Stomach (tissue), 8 donors: ENCODE measurements at regions not wholly inside any gene's neighbourhood (a gene's known extent, or its start where the extent isn't known, plus 50 kb on each side); places are given as distances from the start of the nearest gene placed in this dataset.

Experiments
- DNase-seq, 2 donors: peaks; one replicate each; pipeline versions ENCODE4 v3.0.0 to v3.0.0-alpha.2; 2013 to 2019
- H3K27ac ChIP-seq, 5 donors: fragments of 200-600 bp in 4 of 5; sonication (generic) in 4 of 5; one replicate each; pipeline ENCODE4 v1.5.1; 2013 to 2019; ENCODE audit warnings: mild to moderate bottlenecking in 1 of 5, moderate library complexity in 1 of 5
- H3K27me3 ChIP-seq, 3 donors: fragments of 200-600 bp; sonication (generic); one replicate each; pipeline ENCODE4 v1.5.1; 2017 to 2019; ENCODE audit warnings: mixed run types in 1 of 3
- H3K36me3 ChIP-seq, 4 donors: fragments of 200-600 bp; sonication (generic); 1 replicate in 3 of 4; 2 replicates in 1 of 4; pipeline ENCODE4 v1.5.1; 2016 to 2019
- H3K4me1 ChIP-seq, 4 donors: fragments of 200-600 bp; sonication (generic); one replicate each; pipeline ENCODE4 v1.5.1; 2016 to 2019
- H3K4me3 ChIP-seq, 4 donors: fragments of 200-600 bp; sonication (generic) in 3 of 4; one replicate each; pipeline ENCODE4 v1.5.1; 2016 to 2019; ENCODE audit warnings: mild to moderate bottlenecking in 1 of 4
- H3K9me3 ChIP-seq, 4 donors: fragments of 200-600 bp; sonication (generic); one replicate each; pipeline ENCODE4 v1.5.1; 2016 to 2019
- EP300 ChIP-seq: sonication (generic); formaldehyde crosslinking; IDR thresholded peaks from one replicate; pipeline ENCODE4 v1.6.1; 2017; ENCODE audit warnings: antibody characterized with exemption
- POLR2A ChIP-seq, 4 donors: fragments of 450-650 bp; IDR thresholded peaks; one replicate each; pipeline ENCODE4 v1.6.1; 2016; ENCODE audit warnings: antibody characterized with exemption in 4 of 4, control low read depth in 2 of 4, mild to moderate bottlenecking in 1 of 4, moderate library complexity in 1 of 4
- POLR2AphosphoS5 ChIP-seq, 3 donors: sonication (generic); formaldehyde crosslinking; IDR thresholded peaks; one replicate each; pipeline ENCODE4 v1.6.1; 2016; ENCODE audit warnings: antibody characterized with exemption in 3 of 3
- WGBS, 5 donors: extraction: QIAGEN DNeasy Blood & Tissue Kit in 3 of 5; methylation state at CpG; one replicate each; pipeline versions ENCODE4 v1.1.5 to v1.1.7; 2013 to 2018; 5-methylcytosine and 5-hydroxymethylcytosine counted together
- intact Hi-C: fragments of 100-400 bp; cut with DNase I; formaldehyde crosslinking; loops from one replicate; pipeline ENCODE4 v1.15.1; 2023; ENCODE audit warnings: low total_unique reads
- TF ChIP-seq, protein P1 (sequence below), 7 experiments: fragments of 450-650 bp in 4 of 7; fragments of 200-600 bp in 3 of 7; sonication (generic) in 3 of 7; IDR thresholded peaks; one replicate each; pipeline ENCODE4 v1.5.1; 2016 to 2019; ENCODE audit warnings: antibody characterized with exemption in 7 of 7, control low read depth in 2 of 7, mild to moderate bottlenecking in 1 of 7
- donor health status: healthy with polysubstance abuse.
- donor health status: Bipolar disorder and iron deficiency.
- donor health status: healthy.

DNA sequence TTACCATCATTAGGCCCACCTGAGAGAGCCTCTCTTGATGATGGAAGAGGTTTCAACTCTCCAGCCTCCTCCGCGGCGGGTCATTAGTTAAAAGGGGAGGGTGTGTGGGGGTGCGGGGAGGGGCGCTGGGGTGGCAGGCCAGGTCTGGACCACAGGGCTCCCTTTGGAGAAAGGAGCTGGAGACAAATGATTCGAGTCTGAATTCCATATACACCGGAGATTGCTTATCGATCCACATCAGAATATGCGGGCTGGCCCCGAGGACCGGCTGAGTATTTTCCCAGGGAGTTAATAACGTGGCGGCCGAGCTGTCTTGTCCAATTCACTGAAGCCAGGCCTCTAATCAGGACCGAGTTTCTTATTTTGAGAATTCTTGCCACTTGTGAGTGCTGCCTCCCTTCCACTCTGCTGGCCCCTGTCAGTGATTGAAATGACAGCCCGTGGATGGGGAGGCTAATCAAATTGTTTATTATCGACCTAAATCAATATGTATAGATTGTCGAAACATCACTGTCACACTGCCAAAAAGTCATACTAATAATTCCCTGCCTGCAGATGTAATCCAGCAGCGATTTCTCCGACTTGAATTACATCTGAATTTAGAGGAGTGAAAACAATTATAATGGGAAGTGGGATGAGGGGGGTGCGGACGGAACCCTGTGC, 202.7 kb downstream of the SALL1 start:
- H3K36me3 ChIP-seq: no peaks in the 10 kb centered on the region
- TF ChIP-seq POLR2A (IDR thresholded peaks at IDR 0.05) (no peak), POLR2AphosphoS5 (IDR thresholded peaks at IDR 0.05) (no peak), EP300 (no peak)
- TF ChIP-seq, protein P1, sequence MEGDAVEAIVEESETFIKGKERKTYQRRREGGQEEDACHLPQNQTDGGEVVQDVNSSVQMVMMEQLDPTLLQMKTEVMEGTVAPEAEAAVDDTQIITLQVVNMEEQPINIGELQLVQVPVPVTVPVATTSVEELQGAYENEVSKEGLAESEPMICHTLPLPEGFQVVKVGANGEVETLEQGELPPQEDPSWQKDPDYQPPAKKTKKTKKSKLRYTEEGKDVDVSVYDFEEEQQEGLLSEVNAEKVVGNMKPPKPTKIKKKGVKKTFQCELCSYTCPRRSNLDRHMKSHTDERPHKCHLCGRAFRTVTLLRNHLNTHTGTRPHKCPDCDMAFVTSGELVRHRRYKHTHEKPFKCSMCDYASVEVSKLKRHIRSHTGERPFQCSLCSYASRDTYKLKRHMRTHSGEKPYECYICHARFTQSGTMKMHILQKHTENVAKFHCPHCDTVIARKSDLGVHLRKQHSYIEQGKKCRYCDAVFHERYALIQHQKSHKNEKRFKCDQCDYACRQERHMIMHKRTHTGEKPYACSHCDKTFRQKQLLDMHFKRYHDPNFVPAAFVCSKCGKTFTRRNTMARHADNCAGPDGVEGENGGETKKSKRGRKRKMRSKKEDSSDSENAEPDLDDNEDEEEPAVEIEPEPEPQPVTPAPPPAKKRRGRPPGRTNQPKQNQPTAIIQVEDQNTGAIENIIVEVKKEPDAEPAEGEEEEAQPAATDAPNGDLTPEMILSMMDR (IDR thresholded peaks at IDR 0.05): no peak
- H3K27ac ChIP-seq: no peak overlapping the region
- WGBS, 5 donors: 81 to 85% (median 82%) methylated on average over 21 to 22 of the region's 22 CpGs
- no peak overlapping the region for H3K4me3 ChIP-seq
- no peak for DNase-seq
- no peaks in the 10 kb centered on the region for H3K9me3 ChIP-seq
- intact Hi-C loops: no loop called here
- no peaks in the 10 kb centered on the region for H3K4me1 ChIP-seq
- H3K27me3 ChIP-seq: peaks cover 0 to 12% (median 0%) of the 10 kb centered on the region in 3 donors

DNA sequence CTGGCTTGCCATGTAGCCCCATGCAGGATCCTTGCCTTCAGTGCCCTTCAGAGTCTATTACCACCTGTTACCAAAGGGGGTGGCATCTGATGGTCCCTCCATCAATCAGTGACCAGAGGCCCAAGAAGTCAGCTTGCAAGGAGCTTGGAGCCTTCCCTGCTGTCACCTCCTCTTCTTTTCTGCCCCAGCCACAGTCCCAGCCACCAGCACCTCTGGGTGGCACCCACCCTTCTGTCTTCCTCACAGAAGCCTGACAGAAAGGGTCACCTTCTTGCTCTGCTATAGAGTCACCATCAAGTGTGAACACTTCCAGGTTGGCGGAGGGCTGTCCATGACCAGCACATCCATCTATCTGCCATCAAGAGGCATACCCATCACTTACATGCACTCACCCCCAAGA, 203.2 kb downstream of the SALL1 start:
- no peak for DNase-seq
- Histone ChIP-seq H3K36me3 (no peaks in the 10 kb centered on the region), H3K27me3 (peaks cover 0 to 12% (median 0%) of the 10 kb centered on the region in 3 donors), H3K4me1 (no peaks in the 10 kb centered on the region), H3K9me3 (no peaks in the 10 kb centered on the region), H3K4me3 (no peak overlapping the region), H3K27ac (no peak overlapping the region)
- intact Hi-C loops: no loop called here
- WGBS, 5 donors: 89 to 100% (median 94%) methylated on average over 1 of the region's 1 CpG
- TF ChIP-seq, protein P1 (IDR thresholded peaks at IDR 0.05): no peak
- TF ChIP-seq POLR2A (IDR thresholded peaks at IDR 0.05) (no peak), EP300 (no peak), POLR2AphosphoS5 (IDR thresholded peaks at IDR 0.05) (no peak)

DNA sequence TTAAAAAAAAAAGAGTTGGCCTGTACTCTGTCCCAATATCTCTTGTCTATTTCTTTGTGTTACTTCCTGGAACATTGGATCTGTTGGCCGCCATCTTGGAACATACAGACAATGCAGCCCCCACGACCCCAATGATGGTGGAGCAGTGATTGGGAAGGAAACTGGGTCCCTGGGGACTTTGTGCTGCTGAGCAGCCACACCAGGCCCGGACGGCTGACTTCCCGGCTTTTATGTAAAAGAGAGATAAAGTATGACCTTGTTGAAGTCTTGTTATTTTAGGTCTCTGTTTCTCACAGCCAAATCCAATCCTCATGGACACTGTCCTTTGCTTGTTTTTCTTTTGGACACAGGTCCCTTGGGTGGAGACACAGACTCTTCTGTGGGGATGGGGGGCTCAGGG, 204.5 kb downstream of the SALL1 start:
- Histone ChIP-seq H3K27ac (no peak overlapping the region), H3K9me3 (no peaks in the 10 kb centered on the region), H3K4me3 (no peak overlapping the region), H3K27me3 (peaks cover 0 to 12% (median 0%) of the 10 kb centered on the region in 3 donors), H3K4me1 (no peaks in the 10 kb centered on the region), H3K36me3 (no peaks in the 10 kb centered on the region)
- 68 to 81% (median 74%) methylated on average over 5 of the region's 5 CpGs for WGBS, 5 donors
- TF ChIP-seq, protein P1 (IDR thresholded peaks at IDR 0.05): no peak
- TF ChIP-seq POLR2AphosphoS5 (IDR thresholded peaks at IDR 0.05) (no peak), POLR2A (IDR thresholded peaks at IDR 0.05) (no peak), EP300 (no peak)
- intact Hi-C loops: no loop called here
- no peak for DNase-seq

DNA sequence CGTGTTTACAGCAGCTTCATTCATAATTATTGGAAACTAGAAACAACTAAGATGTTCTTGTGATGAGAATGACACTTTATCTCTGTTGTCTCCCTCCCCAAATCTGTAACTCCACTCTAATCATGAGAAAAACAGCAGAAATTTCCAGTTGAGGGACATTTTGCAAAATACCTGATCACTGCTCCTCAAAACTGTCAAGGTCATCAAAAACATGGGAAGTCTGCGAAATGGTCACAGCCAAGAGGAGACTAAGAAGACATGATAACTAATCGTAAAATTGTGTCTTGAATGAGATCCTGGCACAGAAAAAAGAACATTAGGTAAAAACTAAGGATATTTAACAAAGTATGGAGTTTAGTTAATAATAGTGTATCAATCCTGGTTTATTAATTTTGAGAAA, 204.2 kb downstream of the CYLD start:
- Histone ChIP-seq H3K4me3 (no peak overlapping the region), H3K27me3 (peaks cover 0 to 11% (median 0%) of the 10 kb centered on the region in 3 donors), H3K4me1 (no peaks in the 10 kb centered on the region), H3K9me3 (no peaks in the 10 kb centered on the region), H3K36me3 (no peaks in the 10 kb centered on the region), H3K27ac (no peak overlapping the region)
- no peak for TF ChIP-seq EP300
- TF ChIP-seq POLR2AphosphoS5 (IDR thresholded peaks at IDR 0.05): no peak
- no peak for TF ChIP-seq POLR2A (IDR thresholded peaks at IDR 0.05)
- TF ChIP-seq, protein P1 (IDR thresholded peaks at IDR 0.05): no peak
- DNase-seq: no peak
- intact Hi-C loops: no loop called here
- WGBS, 5 donors: 75 to 90% (median 85%) methylated on average over 3 of the region's 3 CpGs
